ENCODE measurements at regions not wholly inside any gene's neighbourhood (a gene's known extent, or its start where the extent isn't known, plus 50 kb on each side); places are given as distances from the start of the nearest gene placed in this dataset.

DNA sequence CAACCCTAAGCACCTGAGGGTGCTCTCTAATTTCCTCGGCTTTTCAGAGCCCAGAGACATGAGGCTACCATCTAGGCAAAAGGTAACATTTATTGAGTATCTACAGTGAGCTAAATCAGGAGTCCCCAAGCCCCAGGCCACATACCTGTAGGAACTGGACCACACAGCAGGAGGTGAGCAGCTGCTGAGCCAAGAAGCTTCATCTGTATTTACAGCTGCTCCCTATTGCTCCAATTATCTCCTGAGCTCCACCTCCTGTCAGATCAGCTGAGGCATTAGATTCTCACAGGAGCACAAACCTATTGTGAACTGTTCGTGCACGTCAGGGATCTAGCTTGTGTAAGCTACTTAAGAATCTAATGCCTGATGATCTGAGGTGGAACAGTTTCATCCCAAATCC, 70.2 kb downstream of the RND3 start:
- DNase-seq (ENCODE audit: low read depth in 2 of 2), result no peak

DNA sequence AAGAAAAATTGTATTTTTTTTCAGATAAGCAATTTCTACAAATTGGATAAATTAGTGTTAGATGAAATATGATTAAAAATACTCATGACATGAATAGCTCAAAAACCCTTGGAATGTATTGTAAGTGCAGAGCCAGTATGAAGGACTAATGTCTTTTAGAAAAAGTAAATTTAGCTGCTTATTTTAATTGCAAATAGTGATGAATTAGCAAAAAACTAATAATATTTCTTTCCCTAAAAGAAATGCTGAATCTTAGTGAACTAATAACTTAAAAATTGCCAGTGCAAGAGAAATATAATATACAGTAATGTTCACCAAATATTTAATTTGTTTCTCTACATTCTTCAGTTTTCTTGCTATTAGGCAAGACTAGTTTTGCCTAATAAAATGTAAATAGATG, 72.4 kb downstream of the RND3 start:
- DNase-seq (ENCODE audit: low read depth in 2 of 2), result no peak

DNA sequence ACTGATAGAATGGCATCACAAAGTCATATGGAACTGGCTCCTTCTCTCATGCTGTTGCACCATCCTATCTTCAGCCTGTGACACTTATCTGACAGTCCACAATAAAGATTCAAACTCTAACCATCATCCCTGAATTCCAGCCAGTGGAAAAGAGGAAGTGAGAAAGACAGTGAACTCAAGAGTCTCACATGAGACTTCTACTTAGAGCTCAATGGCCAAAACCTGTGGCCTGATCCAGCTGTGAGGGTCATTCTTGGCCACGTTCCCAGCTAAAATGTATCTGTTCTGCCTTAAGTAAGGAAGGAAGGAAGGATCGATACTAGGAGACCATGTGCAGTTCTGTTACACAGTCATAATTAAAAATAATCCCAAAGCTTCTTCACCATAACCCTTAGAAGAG, 73.6 kb downstream of the RND3 start:
- DNase-seq (ENCODE audit: low read depth in 2 of 2), result no peak

DNA sequence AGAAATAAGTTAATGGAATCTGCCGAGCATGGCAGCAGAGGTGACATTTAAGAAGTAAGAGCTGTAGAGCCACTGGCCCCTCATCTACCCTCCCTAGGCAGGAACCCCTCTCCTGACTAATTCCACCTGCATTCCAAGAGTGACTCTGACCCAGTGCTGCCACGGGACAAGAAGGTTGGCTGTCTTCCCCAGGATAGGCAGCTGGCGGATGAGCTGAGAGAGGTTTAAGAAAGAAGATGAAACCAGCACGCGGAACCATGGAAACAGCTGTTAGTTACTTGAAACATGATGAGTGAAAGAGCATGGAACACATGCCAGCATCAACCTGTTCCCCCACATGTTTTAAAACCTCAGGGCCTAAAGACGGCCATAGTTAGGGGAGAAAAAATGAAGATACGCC, 74.1 kb downstream of the RND3 start:
- DNase-seq (ENCODE audit: low read depth in 2 of 2), result no peak

DNA sequence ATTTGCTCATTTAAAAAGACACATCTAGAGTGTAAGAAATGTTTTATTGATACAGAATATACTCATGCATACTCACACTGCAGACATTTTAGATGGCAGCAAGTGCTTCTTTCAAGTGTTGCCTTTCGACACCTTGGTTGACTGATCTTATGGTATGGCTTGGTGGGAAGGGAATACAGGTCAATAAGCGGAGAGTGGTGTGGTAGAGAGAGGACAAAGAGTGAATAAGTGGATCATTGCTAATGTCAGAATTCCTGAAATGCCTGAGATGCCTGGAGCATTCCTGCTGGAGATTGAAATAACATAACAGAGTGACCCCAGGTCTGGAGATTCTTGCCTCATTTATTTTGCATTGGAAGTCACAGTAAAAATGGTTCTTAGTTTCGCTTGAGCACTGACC, 76.7 kb downstream of the RND3 start:
- peak; percentile 56 to 59 for DNase-seq (ENCODE audit: low read depth in 2 of 2)

DNA sequence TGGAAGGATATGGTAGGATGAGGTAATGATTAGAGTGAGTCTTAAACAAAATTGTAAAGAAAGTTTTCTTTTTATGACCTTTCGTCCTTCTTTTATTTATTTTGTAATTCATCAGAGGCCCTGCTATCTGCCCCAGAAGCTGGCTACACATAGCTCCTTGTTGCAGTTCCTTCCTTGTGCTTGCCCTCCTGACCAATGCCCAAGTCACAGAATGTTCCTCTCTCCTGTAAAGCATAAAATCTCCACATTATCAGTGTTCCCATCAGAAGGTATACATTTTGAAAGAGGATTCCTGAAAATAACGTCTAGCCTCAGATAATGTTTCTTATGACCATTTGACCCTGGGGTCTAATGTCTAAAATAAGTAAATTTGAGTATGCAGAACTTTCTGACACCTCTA, 78.3 kb downstream of the RND3 start:
- no peak for DNase-seq (ENCODE audit: low read depth in 2 of 2)

DNA sequence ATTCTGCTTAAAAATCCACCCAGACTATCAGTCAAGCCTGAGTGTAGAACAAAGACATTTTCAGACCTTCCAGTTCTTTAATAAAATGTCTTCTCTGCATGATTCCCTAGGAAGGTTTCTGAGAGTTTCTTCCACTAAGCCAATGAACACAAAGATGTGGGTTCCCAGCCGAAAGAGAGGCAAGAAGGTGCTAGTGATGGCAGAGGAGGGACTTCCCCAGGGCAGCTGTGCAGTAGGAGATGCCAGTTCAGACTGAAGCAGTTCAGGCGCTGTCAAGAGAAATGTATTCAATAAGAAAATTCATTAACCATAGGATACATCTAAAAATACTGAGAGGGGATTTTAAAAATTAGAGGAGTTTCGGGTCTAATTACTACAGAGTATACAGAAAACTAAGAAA, 83.3 kb downstream of the RND3 start:
- DNase-seq (ENCODE audit: low read depth in 2 of 2), result no peak

DNA sequence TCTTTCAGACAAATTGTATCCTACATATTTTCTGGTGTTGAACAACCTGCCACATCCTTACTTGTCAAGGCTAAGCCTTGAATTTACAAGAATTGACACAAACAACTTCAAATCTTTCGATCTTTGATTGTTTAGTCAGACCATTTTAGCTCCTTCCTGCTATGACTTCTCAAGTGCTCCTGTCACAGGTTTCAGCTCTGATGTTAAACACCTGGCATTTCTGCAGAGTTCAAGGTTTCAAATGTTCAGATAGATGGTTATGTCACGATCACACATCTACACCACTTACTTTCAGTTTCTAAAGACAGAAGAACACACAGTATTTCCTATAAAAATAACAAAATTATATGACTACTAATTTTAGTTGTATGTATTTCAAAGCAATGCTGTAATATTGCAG, 84.0 kb downstream of the RND3 start:
- no peak for DNase-seq (ENCODE audit: low read depth in 2 of 2)

DNA sequence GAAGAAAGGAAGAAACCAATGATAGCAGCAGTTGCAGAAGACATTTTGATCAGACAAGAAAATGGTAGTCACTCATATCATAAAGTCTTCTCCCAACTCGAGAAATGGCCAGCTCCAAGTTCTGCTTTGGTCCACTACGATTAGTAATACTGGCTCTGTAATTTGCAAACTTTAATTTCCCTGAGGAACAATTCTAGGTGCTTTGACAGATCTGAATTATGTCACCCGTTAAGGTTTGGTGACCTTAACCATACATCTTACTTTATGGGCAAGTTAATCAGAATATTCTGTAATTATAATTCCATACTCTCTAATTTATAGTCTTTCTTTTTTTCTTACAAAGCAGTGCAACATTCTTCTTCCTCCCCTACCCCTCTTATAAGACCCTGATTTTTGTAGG, 84.5 kb downstream of the RND3 start:
- DNase-seq (ENCODE audit: low read depth in 2 of 2), result no peak

DNA sequence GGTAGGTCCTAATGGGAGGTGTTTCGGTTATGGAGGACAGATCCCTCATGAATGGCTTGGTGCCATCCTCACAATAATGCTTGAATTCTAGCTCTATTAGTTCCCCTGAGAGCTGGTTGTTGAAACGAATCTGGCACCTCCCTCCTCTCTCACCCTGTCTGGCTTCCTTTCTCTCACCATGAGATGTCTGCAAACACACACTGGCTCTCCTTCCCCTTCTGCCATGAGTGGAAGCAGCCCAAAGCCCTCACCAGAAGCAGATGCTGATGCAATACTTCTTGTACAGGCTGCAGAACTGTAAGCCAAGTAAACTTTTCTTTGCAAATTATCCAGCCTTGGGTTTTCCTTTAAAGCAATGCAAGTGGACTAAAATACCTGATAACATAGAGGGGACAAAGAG, 86.6 kb downstream of the RND3 start:
- DNase-seq (ENCODE audit: low read depth in 2 of 2), result no peak

DNA sequence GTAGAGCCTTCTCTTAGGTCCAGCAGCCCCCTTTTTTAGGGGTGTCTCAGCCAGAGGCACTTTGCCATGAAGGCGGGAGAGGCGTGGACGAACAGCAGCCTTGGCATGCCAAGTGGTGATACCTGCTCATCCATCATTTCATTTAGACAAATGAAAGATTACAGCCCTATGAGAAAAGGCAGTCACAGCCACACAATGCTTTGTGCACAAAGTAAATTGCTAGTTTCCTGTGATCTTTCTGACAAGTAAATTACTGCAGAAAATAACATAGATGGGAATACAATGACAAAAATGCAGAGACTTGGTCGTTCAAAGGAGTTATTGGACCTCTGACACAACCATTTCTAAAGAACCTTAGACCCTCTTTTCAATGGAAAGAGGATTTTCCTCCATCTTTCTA, 94.9 kb downstream of the RND3 start:
- no peak for DNase-seq (ENCODE audit: low read depth in 2 of 2)

DNA sequence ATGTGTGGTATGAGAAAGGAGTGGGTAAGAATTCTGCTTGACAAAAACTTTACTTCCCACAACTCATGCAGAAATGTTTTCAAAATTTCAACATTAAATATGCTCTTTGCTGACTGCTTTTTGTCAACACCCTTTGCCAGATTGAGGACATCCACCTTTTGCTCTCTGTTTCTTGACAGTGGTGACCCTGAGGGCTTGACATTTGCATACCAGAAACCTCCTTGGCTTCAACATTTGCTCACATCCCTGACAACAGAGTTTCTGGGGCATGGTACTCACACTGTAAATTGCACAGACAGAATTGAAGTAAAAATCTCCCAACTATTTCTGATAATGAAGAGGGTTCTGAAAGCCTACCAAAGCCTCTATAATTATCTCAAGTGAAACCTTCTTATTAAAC, 95.7 kb downstream of the RND3 start:
- DNase-seq (ENCODE audit: low read depth in 2 of 2), result no peak

DNA sequence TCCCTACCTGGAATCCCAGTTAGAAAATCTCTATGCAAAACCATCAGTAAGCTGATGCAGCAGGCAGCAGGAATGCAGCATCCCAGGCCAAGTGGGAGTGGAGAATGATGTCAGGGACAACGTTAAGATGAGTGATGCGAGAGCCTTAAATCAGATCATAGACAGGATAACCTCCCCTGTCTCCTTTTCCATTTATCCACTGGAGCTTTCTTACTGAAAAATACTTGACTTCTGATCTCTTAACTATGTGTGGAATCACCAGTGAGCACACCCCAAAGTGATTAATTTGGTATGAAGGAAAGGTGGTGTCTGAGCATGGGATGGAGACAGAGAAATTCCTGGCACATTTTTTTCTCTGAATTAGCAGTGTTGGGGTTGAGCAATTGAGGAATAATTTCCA, 98.0 kb downstream of the RND3 start:
- peak; percentile 27 to 34 for DNase-seq (ENCODE audit: low read depth in 2 of 2)

DNA sequence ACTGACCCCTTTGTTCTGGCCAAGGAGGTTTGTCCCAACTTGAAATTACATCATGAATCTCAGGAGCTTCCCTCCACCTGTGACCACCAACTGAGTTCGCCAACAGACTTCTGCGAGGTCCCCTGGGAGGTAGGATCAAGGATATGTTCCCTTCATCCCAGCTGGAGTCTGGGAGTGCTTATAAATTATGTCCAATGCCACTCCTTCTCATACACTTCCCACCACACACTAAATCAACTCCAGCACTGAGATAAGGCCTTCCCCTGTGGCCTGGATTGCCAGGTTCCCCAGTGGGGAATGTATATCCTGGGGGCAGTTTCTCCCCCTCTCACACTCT, 99.2 kb downstream of the RND3 start:
- DNase-seq (ENCODE audit: low read depth in 2 of 2), result no peak

DNA sequence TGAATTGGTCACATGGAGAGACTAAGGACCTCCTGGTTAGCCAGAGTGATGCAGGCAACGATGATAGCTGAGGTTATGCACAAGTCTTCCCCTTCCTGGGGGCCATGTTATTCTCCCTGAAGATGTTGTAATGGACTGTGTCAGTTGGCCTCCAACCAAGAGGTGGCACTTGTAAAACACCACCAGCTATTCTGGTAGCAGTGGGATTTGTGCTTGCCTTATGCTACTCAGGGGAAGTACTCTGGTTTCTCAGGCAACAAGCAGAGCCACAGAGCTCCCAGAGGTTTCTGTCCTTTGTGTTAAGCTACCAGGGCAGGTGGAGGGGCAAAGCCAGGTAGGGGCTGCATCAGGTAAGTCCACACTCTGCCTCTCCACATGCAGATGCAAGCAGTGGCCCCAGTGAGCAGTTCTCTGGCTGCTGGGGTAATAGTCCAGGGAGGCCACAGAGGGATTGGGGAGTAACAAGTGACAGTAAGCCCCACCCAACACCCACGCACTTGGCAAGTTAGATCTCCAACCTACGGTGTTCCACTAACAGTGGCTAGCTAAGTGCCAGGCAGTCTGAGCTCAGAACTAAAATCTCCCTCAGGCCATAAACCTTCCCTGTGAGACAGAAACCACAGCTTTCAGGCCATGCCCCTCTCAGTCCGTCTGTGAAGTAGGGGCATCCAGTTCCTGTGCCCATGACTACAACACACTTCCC, 99.7 kb downstream of the RND3 start:
- DNase-seq (ENCODE audit: low read depth in 2 of 2), result no peak

DNA sequence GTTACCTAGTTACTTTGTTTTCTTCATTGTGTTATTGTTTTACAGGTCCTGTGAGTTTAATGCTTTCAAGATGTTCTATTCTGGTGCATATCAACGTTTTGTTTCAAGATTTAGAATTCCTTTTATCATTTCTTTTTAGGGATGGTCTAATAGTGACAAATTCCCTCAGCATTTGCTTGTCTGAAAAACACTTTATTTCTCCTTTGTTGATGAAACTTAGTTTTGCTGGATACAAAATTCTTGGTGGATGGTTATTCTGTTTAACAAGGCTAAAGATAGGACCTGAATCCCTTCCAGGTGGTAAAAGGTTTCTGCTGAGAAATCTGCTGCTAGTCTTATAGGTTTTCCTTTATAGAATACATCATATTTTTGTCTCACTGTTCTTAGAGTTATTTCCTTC, 102.3 kb downstream of the RND3 start:
- DNase-seq (ENCODE audit: low read depth in 2 of 2), result no peak

DNA sequence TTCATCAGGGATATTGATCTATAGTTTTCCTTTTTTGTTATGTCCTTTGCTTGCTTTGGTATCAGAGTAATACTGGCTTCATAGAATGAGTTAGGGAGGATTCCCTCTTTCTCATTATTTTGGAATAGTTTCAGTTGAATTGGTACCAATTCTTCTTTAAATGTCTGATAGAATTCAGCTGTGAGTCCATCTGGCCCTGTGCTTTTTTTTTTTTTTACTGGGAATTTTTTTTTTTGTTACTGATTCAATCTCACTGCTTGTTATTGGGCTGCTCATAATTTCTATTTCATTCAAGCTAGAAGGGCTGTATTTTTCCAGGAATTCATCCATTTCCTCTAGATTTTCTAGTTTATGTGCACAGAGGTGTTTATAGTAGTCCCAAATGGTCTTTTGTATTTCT, 103.9 kb downstream of the RND3 start:
- no peak for DNase-seq (ENCODE audit: low read depth in 2 of 2)

DNA sequence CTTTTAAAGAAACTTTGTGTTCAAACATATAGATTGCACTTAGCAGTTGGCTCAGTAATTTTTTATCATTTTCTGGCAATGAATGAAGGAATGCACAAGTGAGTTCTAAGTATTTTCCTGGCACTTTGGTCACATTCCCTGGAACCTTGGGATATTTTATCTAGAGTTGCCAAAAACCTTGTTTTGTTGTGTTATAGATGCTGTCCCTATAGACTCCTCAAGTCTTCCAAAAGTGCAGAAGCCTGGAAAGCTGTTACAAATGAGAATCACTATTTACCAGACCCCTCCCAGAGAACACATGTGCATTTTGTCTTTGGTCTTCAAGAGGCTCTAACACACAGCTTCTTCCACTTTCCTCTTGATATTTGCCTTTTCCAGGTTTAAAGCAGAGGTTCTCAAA, 108.3 kb downstream of the RND3 start:
- DNase-seq (ENCODE audit: low read depth in 2 of 2), result no peak

DNA sequence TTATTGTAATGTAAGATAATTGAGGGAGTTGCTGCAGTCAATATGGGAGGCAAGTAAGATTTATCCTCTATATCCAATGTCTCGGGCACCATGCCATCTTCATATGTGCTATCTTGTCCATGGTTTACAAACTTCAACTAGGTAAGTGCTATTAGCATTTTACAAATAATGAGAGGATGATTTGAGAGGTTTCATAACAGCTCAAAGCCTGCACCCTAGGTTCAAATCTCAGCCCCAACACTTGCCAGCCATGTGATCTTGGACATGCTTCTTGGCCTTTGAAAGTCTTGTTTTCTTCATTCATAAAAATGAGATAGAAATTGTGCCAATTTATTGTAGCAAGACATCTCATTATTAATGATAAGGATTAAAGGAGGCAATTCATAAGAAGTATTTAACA, 108.8 kb downstream of the RND3 start:
- DNase-seq (ENCODE audit: low read depth in 2 of 2), result no peak

DNA sequence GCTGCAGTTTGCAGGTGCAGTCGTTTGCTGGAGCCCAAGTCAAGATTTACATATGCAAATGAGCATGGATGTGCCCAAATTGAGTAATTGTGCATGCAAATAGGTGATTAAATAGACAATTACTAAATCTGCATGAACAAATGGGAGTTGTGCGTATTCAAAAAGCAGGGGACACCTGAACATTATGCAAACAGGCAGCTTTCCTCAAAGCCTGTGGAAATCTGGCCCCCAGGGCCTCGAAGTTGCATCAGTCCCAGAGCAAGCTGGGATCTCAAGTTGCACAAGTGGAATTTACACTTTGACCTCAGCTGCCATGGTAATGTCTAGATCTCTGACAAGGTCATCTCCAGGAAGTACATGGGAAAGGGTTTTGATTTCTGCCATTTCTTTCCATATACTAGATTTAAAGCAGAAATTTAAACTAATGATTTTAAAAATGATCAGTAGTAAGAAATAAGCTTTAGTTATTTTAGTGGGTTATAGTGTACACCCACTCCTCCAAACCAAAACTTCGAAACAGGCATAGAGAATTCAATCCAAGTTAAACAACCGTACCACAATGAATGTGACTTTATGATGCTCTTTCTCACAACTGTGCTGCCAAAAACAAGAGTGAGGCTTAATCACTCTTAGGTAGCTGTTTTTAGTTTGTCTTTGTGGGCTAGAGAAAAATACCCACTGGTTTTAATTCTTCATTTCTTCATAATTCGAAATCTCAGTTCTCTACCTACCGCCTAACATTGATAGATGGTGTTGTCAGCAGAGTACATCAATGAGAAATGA, 110.7 kb downstream of the RND3 start:
- DNase-seq (ENCODE audit: low read depth in 2 of 2), result no peak

DNA sequence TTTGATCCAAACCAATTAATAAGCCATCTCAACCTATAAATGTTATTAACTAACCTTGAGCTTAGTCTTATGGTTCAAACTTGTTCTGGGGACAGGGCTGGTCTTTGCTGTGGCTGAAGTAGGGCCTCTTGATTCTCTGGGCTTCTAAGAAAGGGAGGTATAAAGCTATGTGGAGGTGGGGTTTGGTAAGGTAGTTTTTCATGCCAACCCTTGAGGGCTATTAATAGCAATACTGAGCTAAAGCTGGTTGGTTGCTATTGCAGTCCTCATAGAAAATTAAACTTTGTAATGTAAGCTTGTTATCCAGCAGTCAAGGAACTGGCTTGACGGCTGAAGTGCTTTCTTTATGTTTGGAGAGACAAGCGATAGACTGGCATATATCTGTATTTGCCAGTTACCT, 112.1 kb downstream of the RND3 start:
- DNase-seq (ENCODE audit: low read depth in 2 of 2), result no peak

DNA sequence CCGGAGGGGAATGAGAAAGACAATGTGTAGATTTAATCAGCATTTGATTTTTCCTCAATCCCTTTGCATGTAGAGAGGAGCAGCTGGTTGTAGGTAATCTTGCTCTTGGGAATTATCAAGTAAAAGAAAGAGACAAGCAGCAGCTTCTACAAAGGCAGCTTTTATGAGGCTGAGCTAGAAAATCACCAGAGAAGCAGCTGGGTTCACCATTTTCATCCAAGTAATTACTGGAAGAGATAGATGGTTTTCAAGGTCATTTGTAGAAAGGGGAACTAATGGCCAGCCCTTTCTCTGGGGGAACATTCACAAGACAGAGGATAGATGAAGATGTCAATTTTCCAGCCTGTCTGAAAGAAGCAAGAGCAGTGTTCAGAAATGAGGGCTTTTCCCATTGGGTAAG, 113.0 kb downstream of the RND3 start:
- DNase-seq (ENCODE audit: low read depth in 2 of 2), result no peak

DNA sequence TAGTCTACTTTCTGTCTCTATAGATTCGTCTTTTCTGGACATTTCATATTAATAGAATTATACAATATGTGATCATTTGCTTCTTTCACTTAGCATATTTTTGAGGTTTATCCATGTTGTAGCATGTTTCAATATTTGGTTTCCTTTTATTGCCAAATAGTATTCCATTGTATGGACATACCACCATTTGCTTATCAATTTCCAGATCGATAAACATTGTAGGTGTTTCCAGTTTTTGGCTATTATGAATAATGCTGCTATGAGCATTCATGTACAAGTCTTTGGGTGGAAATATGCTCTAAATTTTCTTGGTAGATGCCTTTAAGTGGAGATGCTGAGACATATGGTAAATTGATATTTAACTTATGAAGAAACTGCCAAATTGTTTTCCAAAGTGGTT, 114.1 kb downstream of the RND3 start:
- no peak for DNase-seq (ENCODE audit: low read depth in 2 of 2)
